OCI-LY7 (cell line): ENCODE measurements at regions not wholly inside any gene's neighbourhood (a gene's known extent, or its start where the extent isn't known, plus 50 kb on each side); places are given as distances from the start of the nearest gene placed in this dataset.
A peak's percentile ranks its signal among the peaks of the same experiment; 100 is the strongest.

Experiments used
- BruUV-seq: library from RNA; stranded (reverse); fragments of 400-500 nt; replicated peaks from 2 replicates; lab custom pipeline; 2021; lab: Mats Ljungman, UMichigan
- CTCF ChIA-PET: fragments of 300-600 bp; sonication (Branson Sonifier 250); formaldehyde crosslinking; loops from one replicate; lab custom pipeline; 2022; ENCODE audit warnings: antibody characterized with exemption; ENCODE audit not compliant: unreplicated experiment; lab: Charles Lee
- POLR2A ChIA-PET: fragments of 300-600 bp; sonication (Branson Sonifier 250); formaldehyde crosslinking; loops from one replicate; lab custom pipeline; 2022; ENCODE audit warnings: antibody characterized with exemption; lab: Charles Lee
- DNase-seq: peaks from one replicate; pipeline ENCODE4 v3.0.0-alpha.2; 2015; ENCODE audit warnings: low spot score
- H2AFZ ChIP-seq: fragments of 200-600 bp; sonication (generic), shearing (Covaris generic); 2 replicates; pipeline ENCODE4 v1.6.1; 2014; ENCODE audit warnings: mild to moderate bottlenecking, antibody characterized with exemption, low read length, moderate library complexity
- H3K27ac ChIP-seq: fragments of 200-600 bp; sonication (generic); 2 replicates; pipeline ENCODE4 v1.5.1; 2014; ENCODE audit warnings: mixed run types, low read depth, mild to moderate bottlenecking, moderate library complexity, low read length, inconsistent platforms; ENCODE audit not compliant: poor library complexity, severe bottlenecking
- H3K36me3 ChIP-seq: fragments of 200-600 bp; sonication (generic); 2 replicates; pipeline ENCODE4 v1.6.1; 2014; ENCODE audit warnings: mild to moderate bottlenecking, antibody characterized with exemption, low read length, moderate library complexity, mixed read lengths; ENCODE audit not compliant: insufficient read depth
- H3K4me1 ChIP-seq: fragments of 200-600 bp; sonication (generic); 2 replicates; pipeline ENCODE4 v1.5.1; 2014; ENCODE audit warnings: mild to moderate bottlenecking, low read length; ENCODE audit not compliant: insufficient read depth, poor library complexity, severe bottlenecking
- H3K4me2 ChIP-seq: fragments of 200-600 bp; sonication (generic); 2 replicates; pipeline ENCODE4 v1.6.1; 2014; ENCODE audit warnings: mild to moderate bottlenecking, low read length
- H3K4me3 ChIP-seq: fragments of 200-600 bp; sonication (generic); 2 replicates; pipeline ENCODE4 v1.5.1; 2014; ENCODE audit warnings: mild to moderate bottlenecking, low read depth, low read length; ENCODE audit not compliant: poor library complexity, severe bottlenecking
- H3K79me2 ChIP-seq: fragments of 200-600 bp; sonication (generic); 2 replicates; pipeline ENCODE4 v1.6.1; 2016; ENCODE audit warnings: low read depth, mild to moderate bottlenecking, low read length, moderate library complexity, mixed read lengths; ENCODE audit not compliant: insufficient read depth
- H3K9me2 ChIP-seq: fragments of 200-600 bp; sonication (generic); 2 replicates; pipeline ENCODE4 v1.6.1; 2016; ENCODE audit warnings: mild to moderate bottlenecking, low read length, mixed read lengths; ENCODE audit not compliant: insufficient read depth
- H3K9me3 ChIP-seq: fragments of 200-600 bp; sonication (generic); 2 replicates; pipeline ENCODE4 v1.6.1; 2014; ENCODE audit warnings: mild to moderate bottlenecking, mixed run types, low read length, mixed read lengths
- H4K20me1 ChIP-seq: fragments of 200-600 bp; sonication (generic); 2 replicates; pipeline ENCODE4 v1.6.1; 2014; ENCODE audit warnings: mild to moderate bottlenecking, antibody characterized with exemption, low read length, moderate library complexity, mixed read lengths; ENCODE audit not compliant: insufficient read depth
- CTCF ChIP-seq: fragments of 200-600 bp; sonication (generic); conservative IDR thresholded peaks from 2 replicates; pipeline ENCODE4 v1.5.1; 2014; ENCODE audit warnings: mild to moderate bottlenecking, antibody characterized with exemption, low read length, moderate library complexity, mixed read lengths
- EZH2phosphoT487 ChIP-seq: fragments of 200-600 bp; sonication (generic); IDR thresholded peaks from 2 replicates; pipeline ENCODE4 v1.6.1; 2018; ENCODE audit warnings: low read depth, borderline replicate concordance, mild to moderate bottlenecking, mixed run types, antibody characterized with exemption, low read length, moderate library complexity, mixed read lengths
- intact Hi-C: fragments of 100-400 bp; cut with micrococcal nuclease; formaldehyde crosslinking; loops from one replicate; pipeline ENCODE4 v1.10.0; 2022; ENCODE audit not compliant: unreplicated experiment

- no peaks in the 10 kb centered on the region for H3K79me2 ChIP-seq
- H3K4me1 ChIP-seq = peaks cover 42% of the 10 kb centered on the region
- peaks cover 62% of the 10 kb centered on the region for H3K9me3 ChIP-seq
- H3K4me2 ChIP-seq = no peak overlapping the region
- peak; percentile 18 for DNase-seq
- POLR2A ChIA-PET = interaction anchor here (0.5 to 3.9 kb wide), 12 partner anchors 9 to 1723 kb away, joined by 3 to 22 read pairs (median 3); no protein-coding TSS in a partner anchor
- CTCF ChIA-PET = no interaction called here
- peak overlapping the region; percentile 38; the same call in 1 of the 2 replicates for H2AFZ ChIP-seq
- no peaks in the 10 kb centered on the region for H4K20me1 ChIP-seq
- no peak overlapping the region for H3K27ac ChIP-seq
- H3K4me3 ChIP-seq = no peak overlapping the region
- no TSS peak for BruUV-seq
- H3K9me2 ChIP-seq = no peaks in the 10 kb centered on the region
- H3K36me3 ChIP-seq = peaks cover 65% of the 10 kb centered on the region
- TF ChIP-seq EZH2phosphoT487 (no peak), CTCF (peak; percentile 56)
- intact Hi-C loops = no loop called here
Measured at GRCh38 chr4:18975916-18976808, 954.6 kb upstream of the LCORL start.

DNA sequence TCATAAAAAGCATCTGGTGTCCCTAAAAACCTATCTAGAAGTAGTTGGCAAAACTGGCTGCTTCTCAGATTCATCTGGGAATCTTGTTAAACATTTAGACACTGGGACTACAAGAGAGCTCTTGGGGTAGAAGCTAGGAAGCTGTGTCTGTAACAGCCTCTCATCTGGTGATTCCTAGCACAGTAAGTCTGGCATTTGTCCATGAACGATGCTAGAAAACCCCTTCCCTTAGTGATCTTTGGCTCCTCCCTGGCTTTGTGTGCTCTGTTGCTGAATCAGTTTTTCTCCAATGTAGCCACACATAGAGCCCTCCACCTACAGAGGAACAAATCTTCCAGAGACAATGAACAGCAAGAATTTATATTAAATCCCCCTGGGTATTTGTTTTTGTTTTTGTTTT, 951.7 kb upstream of the LCORL start:
- Histone ChIP-seq H3K9me2 (no peaks in the 10 kb centered on the region), H3K4me2 (no peak overlapping the region), H2AFZ (peak overlapping the region; percentile 62), H4K20me1 (no peaks in the 10 kb centered on the region), H3K4me3 (no peak overlapping the region), H3K4me1 (peaks cover 19% of the 10 kb centered on the region), H3K79me2 (no peaks in the 10 kb centered on the region), H3K9me3 (peaks cover 72% of the 10 kb centered on the region), H3K27ac (peak overlapping the region; percentile 47), H3K36me3 (peaks cover 64% of the 10 kb centered on the region)
- TF ChIP-seq CTCF (no peak), EZH2phosphoT487 (no peak)
- intact Hi-C loops = no loop called here
- no peak for DNase-seq
- CTCF ChIA-PET = no interaction called here
- POLR2A ChIA-PET = interaction anchor here (0.7 to 3.3 kb wide), 3 partner anchors 10 to 15 kb away, joined by 3 to 12 read pairs (median 7); no protein-coding TSS in a partner anchor
- no TSS peak for BruUV-seq
